CD4-positive, alpha-beta T cell treated with Interleukin-6 at 100 ng/mL for 8 hours (primary cell): ENCODE measurements at regions not wholly inside any gene's neighbourhood (a gene's known extent, or its start where the extent isn't known, plus 50 kb on each side); places are given as distances from the start of the nearest gene placed in this dataset.
"Not testable (repeated sequence)": the region's sequence is repeated elsewhere in the genome, so short reads cannot be mapped to it uniquely, and the experiment has no call there.

Experiments used
- DNase-seq: peaks from one replicate; pipeline ENCODE4 v3.0.0-alpha.2; 2020; ENCODE audit warnings: mixed read lengths, low spot score

GRCh38 chr4:67038228-67038566, 507.1 kb downstream of the CENPC start:
- no peak for DNase-seq

DNA sequence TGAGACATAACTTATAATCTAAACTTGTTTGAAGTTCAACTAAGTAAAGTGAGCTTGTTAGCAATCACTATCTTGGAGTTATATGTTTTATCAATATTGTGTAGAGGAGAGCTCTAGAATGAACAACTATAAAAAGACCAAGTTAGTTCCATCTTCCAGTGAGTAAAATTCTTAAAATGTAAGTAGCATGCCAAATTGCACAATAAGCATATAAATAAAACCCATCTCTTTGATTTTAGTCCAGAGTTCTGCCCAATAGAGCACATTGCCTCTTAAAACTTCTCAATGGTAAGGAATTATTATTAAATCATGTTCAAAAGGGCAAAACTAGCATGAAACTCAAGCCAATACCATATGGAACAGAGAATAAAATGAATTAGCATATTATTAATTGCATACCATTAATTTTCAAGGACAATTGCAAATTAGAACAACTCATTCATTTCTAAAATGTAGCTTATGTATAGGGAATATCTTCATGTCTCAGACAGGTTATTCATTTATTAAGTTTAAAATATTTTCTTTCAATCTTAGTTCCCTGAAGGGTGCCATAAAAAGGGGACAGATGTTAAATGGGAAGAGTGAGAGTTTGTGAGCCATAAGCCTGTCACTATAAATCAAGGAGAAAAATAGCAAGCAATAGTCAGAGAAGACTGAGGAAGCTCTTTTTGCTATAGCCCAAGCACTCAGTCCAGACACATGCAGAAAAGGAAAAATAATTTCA, 507.6 kb downstream of the CENPC start:
- DNase-seq, result no peak

GRCh38 chr4:67036791-67037190, 508.5 kb downstream of the CENPC start:
- DNase-seq, result no peak

GRCh38 chr4:67035986-67036385, 509.3 kb downstream of the CENPC start:
- DNase-seq, result no peak

- no peak for DNase-seq
Measured at GRCh38 chr4:67035501-67035900, 509.8 kb downstream of the CENPC start.

DNA sequence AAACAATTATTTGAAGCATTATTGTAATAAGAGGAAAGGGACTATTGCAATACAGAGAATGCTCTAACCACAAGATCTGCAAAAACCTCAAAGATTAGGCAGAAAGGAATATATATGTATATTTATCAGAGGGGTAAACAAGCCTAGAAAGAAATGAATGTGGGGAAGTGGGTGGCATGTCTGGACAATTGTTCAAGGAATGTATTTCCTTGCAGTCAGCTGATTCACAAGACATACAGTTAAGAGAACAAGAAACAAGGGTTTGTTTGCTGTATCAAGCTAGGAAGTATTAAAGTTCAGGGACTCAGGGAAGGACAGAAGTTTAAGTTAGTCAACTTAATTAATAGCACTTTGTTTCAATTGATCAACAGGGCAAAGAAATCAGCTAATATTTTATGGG, 514.7 kb downstream of the CENPC start:
- no peak for DNase-seq

DNA sequence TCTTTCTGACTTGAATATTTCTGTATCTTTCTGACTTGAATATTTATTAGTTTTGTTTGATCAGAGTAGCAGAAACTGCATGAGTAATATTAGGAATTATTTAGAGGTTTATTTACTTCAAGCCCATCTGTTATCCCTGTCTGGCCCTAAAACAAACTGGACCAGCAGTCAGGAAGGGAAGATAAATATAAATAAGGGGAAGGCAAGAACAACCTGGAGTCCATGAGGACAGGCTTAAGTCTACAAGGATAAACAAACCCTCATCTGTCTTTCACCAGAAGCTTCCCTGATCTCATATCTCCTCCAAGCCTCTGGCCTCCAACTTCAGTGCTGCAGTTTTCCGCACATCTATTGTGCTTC, 524.9 kb downstream of the CENPC start:
- DNase-seq, result no peak

DNA sequence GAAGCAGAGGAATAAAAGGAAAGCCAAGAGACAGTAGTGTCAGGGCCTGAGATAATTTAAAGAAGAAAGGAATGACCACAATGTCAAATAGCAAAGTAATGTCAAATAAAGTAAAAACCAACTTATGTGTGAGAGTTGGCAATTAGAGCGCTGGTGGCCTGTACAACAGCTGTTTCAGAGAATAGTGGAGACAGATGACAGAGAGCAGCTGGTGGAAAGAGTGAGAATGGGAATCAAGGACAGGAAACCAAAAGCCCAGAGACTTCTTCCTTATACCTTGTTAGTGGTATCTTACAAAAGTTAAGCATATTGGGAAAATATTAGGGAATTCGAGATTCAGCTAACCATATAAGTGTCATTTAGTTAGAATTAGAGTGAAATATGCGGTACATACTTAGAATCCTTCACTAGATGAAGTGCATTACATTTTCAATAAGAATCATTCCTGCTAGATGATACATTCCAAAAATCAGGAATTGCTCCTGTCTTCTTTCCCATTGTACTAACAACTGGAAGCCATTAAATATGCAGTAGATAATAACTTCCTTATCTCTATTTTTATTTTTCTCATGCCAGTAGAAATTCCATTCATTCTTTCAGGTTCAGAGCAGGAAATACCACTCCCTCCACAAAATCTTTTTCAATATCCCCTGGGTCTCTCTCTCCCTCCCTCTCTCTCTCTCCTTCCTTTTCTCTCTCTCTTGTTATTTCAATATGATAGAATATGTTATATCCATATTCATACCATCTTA, 525.4 kb downstream of the CENPC start:
- DNase-seq, result no peak

GRCh38 chr4:67014592-67014991, 530.7 kb downstream of the CENPC start:
- DNase-seq, result no peak

DNA sequence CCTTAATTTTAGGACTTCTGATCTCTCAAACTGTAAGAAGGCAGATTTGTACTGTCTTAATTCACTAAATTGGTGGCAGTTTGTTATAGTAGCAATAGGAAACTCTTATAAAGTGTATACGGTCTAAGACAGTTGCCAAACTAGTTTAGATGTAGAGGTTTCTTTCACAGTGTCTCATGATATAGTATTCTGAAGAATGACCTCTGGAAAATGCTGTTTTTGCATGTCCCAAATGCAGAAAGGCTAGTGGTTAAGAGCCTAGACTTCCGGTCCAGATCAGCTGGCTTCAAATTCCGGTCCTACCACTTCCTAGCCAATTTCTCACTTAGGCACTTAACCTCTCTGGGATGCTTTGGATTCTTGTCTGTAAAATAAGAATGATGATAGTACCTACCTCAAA, 538.5 kb downstream of the CENPC start:
- no peak for DNase-seq

DNA sequence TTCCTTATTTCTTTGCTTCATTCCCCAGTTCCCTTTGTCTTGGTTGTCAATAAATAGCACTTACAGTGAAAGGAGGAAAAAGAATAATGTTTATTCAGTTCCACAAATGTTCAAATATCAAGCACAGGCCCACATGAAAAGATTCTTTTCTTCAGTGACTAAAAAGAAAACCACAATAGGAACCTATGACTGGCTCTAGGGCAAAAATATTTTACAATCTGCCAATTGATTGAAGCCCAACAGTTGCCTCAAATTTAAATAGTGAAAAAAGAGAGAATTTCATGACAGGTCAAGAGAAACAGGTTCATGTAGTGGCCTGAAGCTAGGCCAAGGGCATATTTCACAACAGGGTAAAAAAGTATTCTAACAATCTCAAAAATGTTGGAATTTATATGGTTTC, 553.8 kb downstream of the CENPC start:
- DNase-seq, result no peak

GRCh38 chr4:66974665-66975064, 570.6 kb downstream of the CENPC start:
- no peak for DNase-seq

DNA sequence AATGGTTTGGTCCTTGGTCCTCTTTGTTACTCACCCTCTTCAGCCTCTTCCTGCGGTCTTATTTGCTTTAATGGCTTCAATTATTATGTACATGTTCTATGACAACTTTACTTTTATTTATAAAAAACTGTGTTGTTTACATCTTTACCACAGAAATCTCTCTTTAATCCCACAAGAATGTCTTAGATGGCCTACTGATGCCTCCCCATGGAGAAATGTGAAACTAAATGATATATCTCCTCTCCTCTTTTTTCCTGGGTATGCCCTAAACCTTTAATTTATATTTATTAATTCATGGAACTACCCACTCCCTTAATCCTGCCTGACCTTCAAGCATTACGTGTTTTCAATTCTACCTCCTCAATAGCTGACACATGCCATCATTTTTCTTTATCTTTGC, 573.2 kb downstream of the CENPC start:
- no peak for DNase-seq

DNA sequence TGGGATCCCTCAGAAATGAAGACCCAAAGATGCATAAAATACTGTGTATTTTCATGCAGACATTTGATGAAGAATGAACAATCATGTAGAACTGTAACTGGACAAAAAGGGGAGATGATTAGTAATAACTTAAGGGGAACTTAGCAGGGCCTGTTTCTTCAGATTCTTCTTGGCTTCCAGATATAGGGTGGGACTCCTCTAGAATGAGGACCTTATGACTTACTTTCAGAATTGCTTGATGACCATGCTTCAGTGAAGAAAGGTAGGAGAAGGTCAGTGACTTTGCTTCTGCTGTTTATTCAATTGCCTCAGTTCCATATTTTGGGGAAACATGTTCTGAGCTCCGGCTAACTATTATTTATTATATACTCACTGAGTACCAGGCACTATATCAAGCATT, 580.8 kb downstream of the CENPC start:
- no peak for DNase-seq

DNA sequence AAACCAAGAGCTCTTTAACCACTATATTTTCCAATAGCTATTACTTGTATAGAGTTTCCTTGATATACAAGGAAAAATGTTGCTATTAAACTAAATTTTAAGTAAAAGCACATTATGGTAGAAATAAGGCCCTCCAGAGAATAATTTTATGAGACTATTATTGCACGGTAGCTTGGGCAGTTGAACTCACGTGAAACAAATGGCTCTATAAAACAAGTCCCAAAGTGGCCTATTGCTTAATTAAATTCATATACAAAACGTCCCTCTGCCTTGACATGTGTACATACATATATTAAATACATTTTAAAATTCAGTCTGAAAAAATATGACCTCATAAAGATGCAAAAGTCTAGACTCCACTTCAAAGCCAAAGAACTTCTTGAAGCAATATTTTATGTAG, 582.2 kb downstream of the CENPC start:
- DNase-seq, result no peak

- no peak for DNase-seq
Measured at GRCh38 chr4:66959207-66959606, 586.1 kb downstream of the CENPC start.

DNA sequence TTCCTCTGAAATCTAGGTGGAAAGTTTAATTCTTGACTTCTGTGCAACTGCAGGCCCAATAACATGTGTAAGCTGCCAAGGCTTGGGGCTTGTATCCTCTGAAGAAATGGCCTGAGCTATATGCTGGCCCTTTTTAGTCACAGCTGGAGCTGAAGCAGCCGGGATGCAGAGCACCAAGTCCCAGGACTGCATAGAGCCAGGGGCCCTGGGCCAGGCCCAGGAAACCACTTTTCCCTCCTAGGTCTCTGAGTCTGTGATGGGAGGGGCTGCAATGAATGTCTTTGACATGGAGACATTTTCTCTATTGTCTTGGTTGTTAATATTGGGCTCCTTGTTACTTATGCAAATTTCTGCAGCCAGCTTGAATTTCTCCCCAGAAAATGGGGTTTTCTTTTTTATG, 588.5 kb downstream of the CENPC start:
- no peak for DNase-seq

DNA sequence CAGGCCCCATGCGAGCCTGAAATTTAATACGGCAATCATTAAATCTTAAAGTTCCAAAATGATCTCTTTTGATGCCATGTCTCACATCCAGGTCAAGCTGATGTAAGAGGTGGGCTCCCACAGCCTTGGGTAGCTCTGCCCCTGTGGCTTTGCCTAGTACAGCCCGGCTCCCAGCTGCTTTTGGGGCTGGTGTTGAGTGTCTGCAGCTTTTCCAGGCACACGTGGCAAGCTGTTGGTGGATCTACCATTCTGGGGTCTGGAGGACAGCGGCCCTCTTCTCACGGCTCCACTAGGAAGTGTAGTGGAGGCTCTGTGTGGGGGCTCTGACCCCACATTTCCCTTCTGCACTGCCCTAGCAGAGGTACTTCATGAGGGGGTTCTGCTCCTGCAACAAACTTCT, 588.9 kb downstream of the CENPC start:
- no peak for DNase-seq

- no peak for DNase-seq
Measured at GRCh38 chr4:66955784-66956183, 589.5 kb downstream of the CENPC start.

DNA sequence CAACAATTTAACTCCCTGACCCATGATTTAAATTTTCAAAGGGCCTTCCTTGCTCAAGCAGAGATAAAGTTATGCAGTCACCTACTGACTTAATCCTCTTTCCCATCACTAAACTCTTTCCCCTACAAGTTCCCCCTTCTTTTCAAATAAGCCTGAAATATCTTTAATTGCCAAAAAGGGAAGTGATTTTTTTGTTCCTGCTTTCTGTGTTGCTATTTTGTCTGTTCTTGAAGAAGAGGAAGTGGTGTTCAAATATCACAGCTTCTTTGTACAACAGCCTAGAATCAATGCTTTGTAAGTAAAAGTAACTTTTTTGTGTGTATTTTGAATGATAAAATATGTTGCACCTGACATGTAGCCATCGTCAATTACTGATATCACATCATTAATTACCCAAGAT, 595.9 kb downstream of the CENPC start:
- DNase-seq, result no peak

- no peak for DNase-seq
Measured at GRCh38 chr4:66946761-66947160, 598.5 kb downstream of the CENPC start.

DNA sequence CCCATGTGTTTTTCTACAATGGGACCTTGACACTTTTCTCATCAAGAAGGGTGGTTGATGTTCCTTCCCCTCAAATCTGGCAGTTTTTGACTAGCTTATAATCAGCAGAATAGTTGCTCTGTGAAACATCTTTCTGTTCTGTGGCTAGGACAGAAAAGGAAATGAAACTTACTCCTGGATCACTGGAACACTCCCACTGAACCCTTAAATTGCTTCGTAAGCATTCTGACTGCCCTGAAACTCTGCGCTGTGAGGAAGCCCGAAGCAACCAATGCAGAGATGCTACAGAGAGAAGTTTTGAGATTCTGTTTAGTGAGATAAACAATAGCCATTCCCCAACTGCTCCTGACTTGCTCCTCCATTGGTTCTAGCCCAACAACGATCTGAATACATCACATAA, 602.2 kb downstream of the CENPC start:
- no peak for DNase-seq

DNA sequence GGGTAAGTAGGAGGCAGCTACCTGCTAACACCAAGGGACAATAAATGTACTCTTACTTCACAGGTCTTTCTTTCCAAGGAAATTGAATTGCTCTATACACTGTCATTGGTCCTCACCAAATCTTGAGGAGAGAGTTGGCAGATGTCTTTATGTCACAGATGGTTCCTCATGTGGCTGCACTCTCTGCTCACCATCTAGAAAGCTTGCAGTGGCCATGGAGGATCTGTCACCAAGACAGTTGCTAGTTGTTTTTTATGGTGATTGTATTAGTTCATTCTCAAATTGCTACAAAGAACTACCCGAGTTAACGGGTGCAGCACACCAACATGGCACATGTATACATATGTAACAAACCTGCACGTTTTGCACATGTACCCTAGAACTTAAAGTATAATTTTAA, 613.3 kb downstream of the CENPC start:
- not testable (repeated sequence) for DNase-seq

- DNase-seq, result no peak
Measured at GRCh38 chr4:66930206-66930605, 615.1 kb downstream of the CENPC start.
